ENCODE measurements at regions not wholly inside any gene's neighbourhood (a gene's known extent, or its start where the extent isn't known, plus 50 kb on each side); places are given as distances from the start of the nearest gene placed in this dataset.
A peak's percentile ranks its signal among the peaks of the same experiment; 100 is the strongest.
"Not testable (repeated sequence)": the region's sequence is repeated elsewhere in the genome, so short reads cannot be mapped to it uniquely, and the experiment has no call there.

DNA sequence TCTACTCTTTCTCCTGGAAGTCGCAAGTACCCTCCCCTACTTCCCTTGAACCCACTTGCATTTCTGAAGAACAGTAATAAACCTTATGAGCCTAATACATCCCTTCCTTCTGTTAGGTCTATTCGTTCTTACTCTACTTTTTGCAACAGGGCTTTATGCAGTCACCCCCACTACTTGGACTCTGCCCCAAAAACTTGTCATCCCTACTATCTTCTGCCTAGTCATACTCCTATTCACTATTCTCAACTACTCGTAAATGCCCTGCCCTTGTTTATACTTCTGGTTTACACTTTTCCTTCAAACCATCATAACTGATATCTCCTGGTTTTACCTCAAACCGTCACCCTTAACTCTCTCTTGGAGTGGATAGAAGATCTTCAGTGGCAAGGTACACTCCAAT is 55.2 kb upstream of the SLIT2 start:
- TF ChIP-seq, protein P1, sequence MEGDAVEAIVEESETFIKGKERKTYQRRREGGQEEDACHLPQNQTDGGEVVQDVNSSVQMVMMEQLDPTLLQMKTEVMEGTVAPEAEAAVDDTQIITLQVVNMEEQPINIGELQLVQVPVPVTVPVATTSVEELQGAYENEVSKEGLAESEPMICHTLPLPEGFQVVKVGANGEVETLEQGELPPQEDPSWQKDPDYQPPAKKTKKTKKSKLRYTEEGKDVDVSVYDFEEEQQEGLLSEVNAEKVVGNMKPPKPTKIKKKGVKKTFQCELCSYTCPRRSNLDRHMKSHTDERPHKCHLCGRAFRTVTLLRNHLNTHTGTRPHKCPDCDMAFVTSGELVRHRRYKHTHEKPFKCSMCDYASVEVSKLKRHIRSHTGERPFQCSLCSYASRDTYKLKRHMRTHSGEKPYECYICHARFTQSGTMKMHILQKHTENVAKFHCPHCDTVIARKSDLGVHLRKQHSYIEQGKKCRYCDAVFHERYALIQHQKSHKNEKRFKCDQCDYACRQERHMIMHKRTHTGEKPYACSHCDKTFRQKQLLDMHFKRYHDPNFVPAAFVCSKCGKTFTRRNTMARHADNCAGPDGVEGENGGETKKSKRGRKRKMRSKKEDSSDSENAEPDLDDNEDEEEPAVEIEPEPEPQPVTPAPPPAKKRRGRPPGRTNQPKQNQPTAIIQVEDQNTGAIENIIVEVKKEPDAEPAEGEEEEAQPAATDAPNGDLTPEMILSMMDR (IDR thresholded peaks at IDR 0.05; ENCODE audit: insufficient read depth, missing control alignments): no peak
- no peak for DNase-seq (ENCODE audit: insufficient read length, low spot score)
- no peak for FAIRE-seq

DNA sequence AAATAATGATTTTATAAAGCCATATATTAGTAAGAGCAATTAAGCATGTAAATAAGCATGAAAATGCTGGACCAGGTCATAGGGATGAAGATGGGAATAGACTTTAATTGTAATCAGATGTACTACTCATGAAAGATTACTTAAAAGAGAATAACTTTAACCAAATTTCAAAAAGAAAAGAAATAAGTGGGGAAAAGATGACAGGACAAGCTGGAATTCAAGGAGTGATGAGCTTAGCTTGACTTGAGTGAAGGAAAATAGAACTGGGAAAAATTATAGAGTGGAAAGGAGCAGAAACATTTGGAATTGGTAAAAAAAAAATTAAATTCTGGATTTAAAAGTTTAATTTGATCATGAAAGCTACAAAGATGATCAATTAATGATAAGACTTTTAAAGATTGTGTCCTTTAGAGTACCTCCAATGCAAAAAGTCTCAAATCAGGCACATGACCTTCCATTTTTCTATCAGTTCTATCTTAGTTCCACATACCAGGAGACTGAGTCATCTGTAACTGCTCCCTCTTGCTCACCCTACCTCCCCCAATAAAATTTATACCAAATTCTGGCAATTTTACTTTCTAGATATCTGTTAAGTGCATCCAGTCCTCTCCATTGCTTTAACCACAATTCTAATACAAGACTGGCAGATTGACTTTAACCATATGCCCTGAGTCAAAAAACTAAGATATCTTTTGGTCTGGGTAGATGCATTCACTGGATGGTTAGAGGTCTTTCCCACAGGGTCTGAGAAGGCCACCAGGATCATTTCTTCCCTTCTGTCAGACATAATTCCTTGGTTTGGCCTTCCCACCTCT is 56.4 kb upstream of the SLIT2 start:
- DNase-seq (ENCODE audit: insufficient read length, low spot score) (no peak), FAIRE-seq (no peak)
- TF ChIP-seq, protein P1 (IDR thresholded peaks at IDR 0.05; ENCODE audit: insufficient read depth, missing control alignments): no peak

DNA sequence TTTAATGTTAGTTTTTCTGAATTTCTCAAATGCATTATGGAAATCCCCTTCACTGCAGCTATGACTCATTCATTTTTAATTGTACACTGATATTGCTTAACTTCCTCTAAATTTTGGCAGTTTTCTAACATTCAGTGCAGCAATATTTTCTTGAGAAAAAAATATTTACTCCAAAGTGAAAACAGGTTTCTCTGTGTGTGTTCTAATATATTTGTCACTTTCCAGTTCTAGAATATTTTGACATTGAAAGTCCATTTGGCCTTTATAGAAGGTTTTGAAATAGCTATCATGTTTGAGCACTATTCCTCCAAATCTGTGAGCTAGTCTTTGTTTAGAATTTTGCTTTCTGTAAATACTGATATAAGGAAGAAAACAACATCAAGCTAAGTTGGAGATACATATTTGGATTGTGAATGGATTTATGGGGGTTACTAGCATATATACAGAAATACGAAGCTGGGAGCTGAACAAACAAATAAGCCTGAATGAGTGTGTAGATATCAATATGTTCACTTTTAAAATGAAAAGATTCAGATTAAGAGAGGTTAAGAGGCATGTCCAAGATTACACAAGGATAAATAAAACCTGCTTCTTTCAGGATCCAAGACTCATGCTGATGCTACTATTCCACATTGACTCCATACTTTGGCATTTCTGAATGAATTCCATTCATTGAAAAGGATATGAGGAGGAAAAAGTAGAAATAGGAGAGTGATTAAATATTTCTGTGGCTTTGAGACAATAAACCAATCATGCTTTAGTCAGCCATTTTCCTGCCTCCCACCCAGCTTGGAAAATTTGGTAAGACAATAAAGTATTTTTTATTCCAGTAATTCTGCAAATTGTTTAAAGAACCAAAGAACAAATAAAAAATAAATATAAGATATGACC is 57.3 kb upstream of the SLIT2 start:
- FAIRE-seq: peak; percentile 46
- TF ChIP-seq, protein P1 (IDR thresholded peaks at IDR 0.05; ENCODE audit: insufficient read depth, missing control alignments): no peak
- no peak for DNase-seq (ENCODE audit: insufficient read length, low spot score)

DNA sequence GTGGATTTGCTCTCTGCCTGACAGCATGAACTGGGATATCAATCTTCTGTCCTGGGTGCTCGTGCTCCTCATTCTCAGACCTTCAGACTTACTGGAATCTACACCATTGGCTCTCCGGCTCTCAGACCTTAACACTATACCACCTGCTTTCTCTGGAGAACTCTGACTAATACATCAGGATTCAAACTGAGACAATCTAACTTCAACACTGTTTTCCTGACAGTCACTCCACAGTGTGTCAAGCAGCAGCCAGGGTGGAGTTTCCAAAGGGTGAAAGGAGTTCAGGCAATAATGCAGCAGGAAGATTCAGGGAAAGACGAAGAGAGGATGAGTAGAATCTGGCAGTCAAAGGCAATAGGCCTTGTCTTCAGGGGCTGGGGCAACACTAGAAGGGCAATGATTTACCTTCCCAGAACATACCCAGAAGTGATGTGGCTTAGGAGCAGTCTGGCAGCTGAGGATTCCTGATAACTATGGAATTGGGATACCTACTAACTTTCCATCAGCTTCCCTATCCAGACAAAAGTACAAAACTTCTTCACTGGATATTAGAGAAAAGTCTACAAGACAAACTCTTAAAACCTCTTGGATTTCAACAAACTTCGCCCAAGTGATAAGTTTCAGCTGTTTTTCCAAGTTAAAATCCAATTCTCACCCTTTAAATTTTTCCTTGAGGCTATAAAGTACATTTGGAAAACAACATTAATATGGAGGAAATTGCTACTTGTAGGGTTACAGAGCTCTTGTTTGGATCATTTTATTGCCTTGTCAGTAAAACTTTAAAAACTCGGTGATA is 58.4 kb upstream of the SLIT2 start:
- TF ChIP-seq, protein P1 (IDR thresholded peaks at IDR 0.05; ENCODE audit: insufficient read depth, missing control alignments): no peak
- FAIRE-seq: no peak
- DNase-seq (ENCODE audit: insufficient read length, low spot score): no peak

DNA sequence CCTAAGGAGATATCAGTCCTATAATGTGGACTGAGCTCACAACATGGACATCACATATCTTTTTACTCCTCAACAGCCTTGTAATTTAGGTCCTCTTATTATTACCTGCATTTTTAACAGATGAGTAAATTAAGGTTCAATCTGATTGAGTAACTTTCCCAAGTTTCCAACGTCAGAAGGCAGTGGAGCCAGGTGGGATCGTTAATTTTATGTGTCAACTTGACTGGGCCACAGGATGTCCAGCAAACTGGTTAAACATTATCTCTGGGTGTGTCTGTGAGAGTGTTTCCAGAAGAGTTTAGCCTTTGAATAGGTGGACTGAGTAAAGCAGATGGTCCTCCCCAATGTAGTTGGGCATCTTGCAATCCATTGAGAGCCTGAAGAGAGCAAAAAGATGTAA is 59.0 kb upstream of the SLIT2 start:
- no peak for DNase-seq (ENCODE audit: insufficient read length, low spot score)
- FAIRE-seq: no peak
- TF ChIP-seq, protein P1 (IDR thresholded peaks at IDR 0.05; ENCODE audit: insufficient read depth, missing control alignments): no peak

DNA sequence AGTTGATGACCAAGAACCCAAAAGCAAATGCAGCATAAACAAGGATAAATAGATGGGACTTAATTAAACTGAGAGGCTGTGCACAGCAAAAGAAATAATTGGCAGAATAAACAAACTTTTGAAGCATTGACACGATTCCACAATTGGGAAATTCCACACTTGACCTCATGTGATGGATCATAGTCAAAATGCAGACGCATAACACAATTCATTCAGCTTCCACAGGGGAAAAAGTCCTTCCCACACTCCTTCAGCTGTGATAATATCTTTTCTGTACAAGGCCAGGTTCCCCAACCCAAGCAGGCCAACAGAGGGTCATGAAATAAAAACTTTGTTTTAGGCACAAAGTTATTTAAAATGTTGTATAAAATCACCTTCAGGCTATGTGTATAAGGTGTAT is 66.6 kb upstream of the SLIT2 start:
- DNase-seq (ENCODE audit: insufficient read length, low spot score) (no peak), FAIRE-seq (no peak)
- TF ChIP-seq, protein P1 (IDR thresholded peaks at IDR 0.05; ENCODE audit: insufficient read depth, missing control alignments): no peak

DNA sequence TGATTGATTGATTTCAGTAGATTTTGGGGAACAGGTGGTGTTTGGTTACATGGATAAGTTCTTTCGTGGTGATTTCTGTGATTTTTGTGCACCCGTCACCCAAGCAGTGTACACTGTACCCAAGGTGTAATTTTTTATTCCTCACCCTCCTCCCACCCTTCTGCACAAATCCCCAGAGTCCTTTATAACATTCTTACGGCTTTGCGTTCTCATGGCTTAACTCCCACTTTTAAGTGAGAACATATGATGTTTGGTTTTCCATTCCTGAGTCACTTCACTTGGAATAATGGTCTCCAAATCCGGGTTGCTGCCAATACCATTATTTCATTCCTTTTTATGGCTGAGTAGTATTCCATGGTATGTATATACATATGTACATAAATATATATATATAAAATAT is 68.6 kb upstream of the SLIT2 start:
- FAIRE-seq; DNase-seq (ENCODE audit: insufficient read length, low spot score): not testable (repeated sequence)
